ENCODE measurements at regions not wholly inside any gene's neighbourhood (a gene's known extent, or its start where the extent isn't known, plus 50 kb on each side); places are given as distances from the start of the nearest gene placed in this dataset.
A peak's percentile ranks its signal among the peaks of the same experiment; 100 is the strongest.
"Not testable (repeated sequence)": the region's sequence is repeated elsewhere in the genome, so short reads cannot be mapped to it uniquely, and the experiment has no call there.

DNA sequence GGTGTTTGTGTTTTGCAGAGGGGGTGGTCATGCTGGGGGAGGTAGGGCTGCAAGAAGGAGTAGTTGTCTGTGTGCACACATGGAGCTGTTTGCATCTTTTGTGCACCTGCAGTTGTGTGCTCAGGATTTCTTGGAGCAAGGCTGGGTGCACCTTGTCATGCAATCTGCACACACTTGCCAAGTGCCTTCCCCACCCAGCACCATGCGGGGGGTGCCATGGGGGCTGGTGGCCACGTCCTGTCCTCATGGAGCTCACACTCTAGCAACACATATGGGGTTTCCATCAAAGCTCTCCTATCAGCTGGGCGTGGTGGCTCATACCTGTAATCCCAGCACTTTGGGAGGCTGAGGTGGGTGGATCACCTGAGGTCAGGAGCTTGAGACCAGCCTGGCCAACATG, 111.6 kb downstream of the CRLF3 start:
- not testable (repeated sequence) for DNase-seq (ENCODE audit: low spot score)

GRCh38 chr17:30711626-30712507, 112.6 kb downstream of the CRLF3 start:
- DNase-seq (ENCODE audit: low spot score): not testable (repeated sequence)

- DNase-seq (ENCODE audit: low spot score): not testable (repeated sequence)
Measured at GRCh38 chr17:30711176-30711575, 113.3 kb downstream of the CRLF3 start.

DNA sequence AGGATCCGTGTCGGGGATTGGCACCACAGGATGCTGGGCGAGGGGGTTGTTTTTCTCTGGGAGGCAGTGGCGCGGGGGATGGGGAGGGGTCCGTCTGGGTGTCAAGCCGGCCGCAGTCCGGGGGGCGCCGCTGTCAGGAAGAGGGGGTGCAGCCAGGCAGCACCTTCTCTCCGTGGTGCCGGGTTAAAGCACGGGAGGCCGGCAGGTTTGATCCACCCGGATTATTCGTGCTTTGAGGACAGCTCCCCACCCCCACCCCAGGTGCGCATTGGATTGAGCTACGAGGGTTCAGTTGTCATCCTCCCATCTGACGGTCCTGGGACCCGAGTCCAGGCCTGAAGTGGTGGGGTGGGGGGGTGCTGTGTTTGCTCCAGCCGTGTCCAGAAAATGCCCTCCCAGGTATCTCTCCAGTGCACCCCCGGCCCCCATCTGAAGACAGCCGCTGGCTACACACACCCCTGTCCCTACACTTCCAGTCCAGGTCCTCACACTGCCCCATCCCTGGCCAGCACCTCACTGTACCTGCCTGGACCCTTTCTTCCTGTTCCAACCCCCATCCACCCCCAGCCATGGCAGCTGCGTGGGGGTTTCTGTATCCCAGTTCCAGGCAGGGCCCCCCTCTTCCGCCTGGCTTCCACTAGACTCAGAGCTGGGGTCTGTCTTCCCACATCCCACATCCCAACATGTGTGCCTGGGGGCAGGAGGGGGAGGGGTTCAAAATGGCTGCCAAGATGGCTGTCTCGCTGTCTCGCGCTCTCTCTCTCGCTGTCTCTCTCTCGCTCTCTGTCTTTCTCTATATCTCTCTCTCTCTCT, 114.0 kb downstream of the CRLF3 start:
- not testable (repeated sequence) for DNase-seq (ENCODE audit: low spot score)

- DNase-seq (ENCODE audit: low spot score): not testable (repeated sequence)
Measured at GRCh38 chr17:30709561-30710275, 114.8 kb downstream of the CRLF3 start.

DNA sequence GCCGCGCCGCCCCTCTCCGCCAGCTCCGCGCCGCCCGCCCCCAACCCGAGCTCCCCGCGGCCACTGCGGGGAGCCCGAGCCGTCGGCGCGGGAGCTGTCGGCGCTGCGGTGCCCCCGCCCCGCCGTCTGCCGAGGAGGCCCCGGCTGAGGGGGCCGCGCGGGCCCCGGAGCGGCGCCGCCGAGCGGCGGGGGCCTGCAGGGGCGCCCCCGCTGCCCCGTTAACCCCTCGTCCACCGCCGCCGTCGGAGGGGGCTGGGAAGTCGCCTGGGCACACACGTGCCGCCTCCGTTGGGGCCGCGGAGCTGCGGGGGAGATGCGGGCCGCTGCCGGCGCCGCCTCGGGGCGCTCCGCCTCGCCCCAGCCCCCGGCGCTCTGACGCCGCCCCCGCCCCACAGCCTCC, 115.4 kb downstream of the CRLF3 start:
- DNase-seq (ENCODE audit: low spot score): not testable (repeated sequence)

DNA sequence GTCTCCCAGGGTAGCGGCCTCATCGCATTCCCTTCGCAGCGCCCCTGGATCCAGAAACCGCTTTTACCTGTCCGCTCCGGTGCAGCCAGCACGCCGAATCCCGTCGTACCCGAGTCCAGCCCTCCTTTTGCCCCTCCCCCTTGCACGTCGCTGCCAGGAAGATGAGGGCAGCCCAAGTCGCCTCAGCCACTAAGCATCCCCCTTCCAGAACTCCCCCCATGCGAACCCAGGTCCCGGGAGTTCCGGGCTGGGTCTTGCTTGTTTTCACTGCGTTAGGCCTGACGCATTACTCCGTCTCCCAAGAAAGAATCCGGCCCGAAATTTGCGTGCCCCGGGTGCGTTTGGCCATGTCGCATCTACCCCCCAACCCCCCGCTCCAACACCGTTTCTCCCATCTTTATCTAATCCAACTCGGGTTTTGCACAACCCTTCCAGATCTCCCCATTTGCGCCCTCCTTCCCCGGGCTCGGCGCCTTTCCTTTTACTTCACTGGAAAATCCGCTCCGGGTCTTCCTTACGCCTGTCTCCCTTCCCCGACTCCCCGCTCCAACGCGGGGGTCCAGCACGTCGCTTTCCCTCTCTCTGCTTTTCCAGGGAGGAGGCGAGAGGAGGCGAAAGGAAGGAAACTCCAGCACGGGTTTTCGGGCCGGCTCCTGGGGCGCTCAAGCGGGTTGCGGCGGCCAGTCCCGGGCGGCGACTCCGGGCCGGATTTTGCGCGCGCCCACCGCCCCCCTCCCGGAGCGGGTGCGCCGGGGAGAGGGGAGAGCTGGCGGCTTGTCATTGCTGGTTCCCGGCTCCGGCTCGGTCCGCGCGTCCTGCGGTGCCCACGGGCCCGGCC, 116.0 kb downstream of the CRLF3 start:
- DNase-seq (ENCODE audit: low spot score): peak; percentile 99

DNA sequence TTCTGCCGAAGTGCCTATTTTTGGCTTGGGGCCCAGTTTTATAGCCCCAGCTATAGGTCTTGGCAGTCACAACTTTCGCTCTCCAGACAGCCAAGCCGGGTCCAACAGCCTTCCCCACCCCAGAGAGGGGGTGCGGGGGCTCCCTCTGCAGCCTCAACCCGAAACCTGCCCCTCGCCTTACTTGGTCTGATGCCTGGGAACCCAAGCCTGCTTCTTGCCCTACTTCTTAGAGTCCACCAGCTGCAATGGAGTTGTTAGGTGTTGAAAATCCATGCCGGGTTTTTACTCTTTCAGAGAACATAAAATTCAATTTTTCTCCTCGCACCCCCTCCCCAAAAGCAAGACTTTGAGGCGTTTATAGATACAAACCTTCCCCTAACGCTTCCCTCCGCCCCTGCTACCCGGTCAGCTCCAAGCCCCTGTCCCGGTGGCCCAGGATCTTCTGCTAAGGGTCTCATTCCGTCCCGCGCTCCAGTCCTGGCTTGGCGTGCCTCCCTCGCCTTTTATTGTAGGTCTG, 116.7 kb downstream of the CRLF3 start:
- DNase-seq (ENCODE audit: low spot score): not testable (repeated sequence)

DNA sequence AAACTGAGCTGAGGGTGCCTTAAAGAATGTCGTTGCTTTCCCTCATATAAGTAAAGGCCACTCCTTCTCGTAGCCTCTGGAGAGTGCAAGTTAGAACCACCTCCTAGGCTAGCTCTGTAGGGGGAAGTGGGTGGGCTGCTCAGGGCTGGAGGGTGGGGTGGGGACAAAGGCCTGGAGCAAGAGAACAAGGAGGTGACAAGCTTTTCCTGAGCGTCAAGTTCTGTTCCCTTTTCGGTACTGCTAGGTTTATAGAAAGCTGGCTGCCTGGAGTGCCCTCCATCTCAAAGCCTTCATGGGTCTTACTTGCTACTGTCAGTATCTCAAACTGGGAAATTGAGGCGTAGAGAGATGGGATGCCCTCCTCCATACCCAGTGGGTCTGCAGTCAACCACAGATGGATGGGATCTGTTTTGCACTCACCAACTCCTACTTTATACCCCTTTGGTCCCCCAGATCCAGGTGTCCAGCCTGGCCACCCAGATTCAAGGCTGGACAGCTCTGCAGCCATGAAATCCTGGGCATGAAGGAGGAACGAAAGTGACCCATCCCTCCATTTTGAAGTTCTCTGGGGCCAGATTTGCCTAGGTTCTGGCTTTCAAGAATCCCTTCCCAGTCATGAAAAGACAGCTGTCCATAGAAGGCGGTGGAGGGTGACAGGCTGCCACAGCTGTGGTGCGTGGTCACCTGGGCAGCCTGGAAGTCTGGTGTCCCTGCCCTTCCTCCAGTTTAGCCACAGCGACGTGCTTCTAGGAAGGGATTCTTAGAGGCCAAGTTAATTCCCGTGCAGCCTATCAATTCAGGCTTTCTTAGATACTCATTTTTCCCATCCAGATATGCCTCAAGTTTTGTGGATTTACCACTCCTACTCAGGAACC, 117.8 kb downstream of the CRLF3 start:
- not testable (repeated sequence) for DNase-seq (ENCODE audit: low spot score)

DNA sequence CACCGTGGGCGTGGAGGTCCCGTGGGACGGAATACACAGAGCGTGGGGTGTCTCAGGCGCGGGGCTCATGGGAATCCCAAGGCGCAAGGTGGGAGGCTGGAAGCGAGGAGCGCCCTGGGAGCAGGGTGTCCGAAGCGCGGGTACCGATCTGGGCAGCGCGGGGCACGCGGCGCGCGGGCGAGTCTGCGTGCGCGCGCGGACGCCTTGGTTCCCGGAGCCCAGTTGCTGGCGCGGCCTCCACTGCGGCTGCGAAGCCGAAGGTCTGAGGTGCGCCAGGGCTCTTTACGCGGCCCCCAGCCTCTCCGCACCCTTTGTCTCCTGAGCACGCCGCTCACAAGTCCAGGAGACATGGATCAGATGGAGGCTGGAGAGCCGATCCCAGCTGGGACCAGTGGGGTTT, 118.5 kb downstream of the CRLF3 start:
- not testable (repeated sequence) for DNase-seq (ENCODE audit: low spot score)

DNA sequence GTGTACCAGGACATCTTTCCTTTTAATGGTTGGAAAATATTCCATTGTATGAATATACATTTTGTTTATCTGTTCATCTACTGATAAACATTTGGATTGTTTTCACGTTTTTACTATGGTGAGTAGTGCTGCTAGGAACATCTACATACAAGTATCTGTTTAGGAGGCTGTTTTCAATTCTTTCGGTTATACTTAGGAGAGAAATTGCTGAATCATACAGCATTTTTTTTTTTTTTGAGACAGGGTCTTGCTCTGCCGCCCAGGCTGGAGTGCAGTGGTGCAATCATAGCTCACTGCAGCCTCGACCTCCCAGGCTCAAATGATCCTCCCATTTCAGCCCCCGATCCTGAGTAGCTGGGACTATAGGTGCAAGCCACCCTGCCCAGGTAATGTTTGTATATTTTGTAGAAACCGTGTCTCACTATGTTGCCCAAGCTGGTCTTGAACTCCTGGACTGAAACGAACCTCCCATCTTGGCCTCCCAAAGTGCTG, 122.9 kb downstream of the CRLF3 start:
- no peak for DNase-seq (ENCODE audit: low spot score)

- DNase-seq (ENCODE audit: low spot score): not testable (repeated sequence)
Measured at GRCh38 chr17:30700833-30701232, 123.7 kb downstream of the CRLF3 start.

DNA sequence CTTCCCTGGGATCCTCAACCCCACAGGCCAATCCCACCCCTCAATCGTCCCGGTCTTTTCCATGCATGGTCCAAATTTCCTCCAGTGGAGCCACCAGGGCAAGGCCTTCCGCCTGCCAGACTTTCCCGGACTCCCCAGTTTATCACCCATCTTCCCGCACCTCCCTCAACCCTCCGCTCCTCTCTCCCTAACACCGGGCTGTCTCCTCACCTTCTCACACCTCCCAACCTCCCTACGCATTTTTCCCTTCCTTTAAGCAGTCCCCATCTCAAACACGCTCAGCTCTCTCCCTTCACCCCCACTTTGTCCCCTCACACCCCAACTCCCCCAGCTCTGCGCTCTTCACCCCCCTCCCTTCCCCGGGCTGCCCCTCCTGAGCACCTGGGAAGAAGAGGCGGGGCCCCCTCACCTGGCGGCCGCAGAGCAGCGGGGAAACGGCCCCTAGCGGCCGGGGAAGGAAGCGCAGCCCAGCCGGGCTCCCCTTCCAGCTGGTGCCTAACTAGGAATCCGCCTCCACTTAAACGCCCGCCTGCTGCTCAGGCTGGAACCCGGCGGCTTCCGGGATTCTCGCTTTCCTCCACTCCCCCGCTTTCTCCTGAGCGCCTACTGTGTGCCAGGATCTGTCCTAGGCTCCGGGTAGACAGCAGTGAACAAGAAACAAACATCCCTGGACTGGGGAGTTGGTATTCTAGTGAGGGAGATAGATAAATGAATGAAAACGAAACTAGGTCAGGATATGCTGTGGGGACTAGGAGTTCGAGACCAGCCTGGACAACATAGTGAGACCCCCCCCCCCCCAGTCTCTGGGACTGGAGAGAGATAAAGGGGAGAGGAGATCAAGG, 126.7 kb downstream of the CRLF3 start:
- DNase-seq (ENCODE audit: low spot score): peak; percentile 66

DNA sequence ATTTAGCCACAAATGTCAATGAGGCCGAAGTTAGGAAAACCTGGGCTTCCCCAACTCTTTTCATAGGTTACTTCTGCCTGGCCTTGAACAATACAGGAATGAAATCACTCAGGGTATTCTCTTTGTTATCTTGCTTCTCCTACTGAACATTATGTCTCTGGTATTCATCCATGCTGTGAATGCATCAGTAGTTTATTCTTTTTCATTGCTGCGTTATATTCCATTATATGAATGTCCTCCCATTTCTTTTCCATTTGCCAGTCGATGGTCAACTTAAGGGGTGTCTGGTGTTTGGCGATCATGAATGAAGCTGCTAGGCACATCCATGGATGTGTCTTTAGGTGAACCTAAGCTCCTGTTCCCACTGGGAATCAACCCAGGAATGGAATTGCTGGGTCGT, 128.3 kb downstream of the CRLF3 start:
- no peak for DNase-seq (ENCODE audit: low spot score)

DNA sequence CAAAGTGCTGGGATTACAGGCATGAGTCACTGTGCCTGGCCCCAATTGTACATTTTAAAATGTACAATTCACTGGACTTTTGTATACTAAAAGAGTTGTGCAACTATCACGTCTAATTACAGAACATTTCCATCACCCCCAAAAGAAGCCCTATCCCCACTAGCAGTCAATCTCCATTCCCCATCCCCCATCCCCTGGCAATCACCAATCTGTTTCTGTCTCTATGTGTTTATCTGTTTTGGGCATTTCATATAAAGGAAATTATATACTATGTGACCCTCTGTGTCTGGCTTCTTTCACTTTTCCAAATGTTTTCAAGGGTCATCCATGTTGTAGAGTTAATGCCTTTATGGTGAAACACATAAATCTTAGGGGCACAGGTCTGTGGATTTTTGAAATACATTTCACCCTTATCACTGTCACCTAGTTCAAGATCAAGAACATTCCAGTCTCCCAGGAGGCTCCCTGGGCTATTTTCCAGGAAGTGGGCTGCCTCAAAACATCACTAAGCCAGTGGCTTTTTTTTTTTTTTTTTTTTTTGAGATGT, 129.2 kb downstream of the CRLF3 start:
- DNase-seq (ENCODE audit: low spot score): peak; percentile 70

- peak; percentile 51 for DNase-seq (ENCODE audit: low spot score)
Measured at GRCh38 chr17:30693772-30694171, 130.7 kb downstream of the CRLF3 start.

- peak; percentile 82 for DNase-seq (ENCODE audit: low spot score)
Measured at GRCh38 chr17:30689266-30690000, 135.1 kb downstream of the CRLF3 start.

All from SK-N-DZ (cell line).